ENCODE measurements at regions not wholly inside any gene's neighbourhood (a gene's known extent, or its start where the extent isn't known, plus 50 kb on each side); places are given as distances from the start of the nearest gene placed in this dataset.
"Not testable (repeated sequence)": the region's sequence is repeated elsewhere in the genome, so short reads cannot be mapped to it uniquely, and the experiment has no call there.

- Histone ChIP-seq H3K4me1 (ENCODE audit: insufficient read depth, low read length) (no peaks in the 10 kb centered on the region), H3K9ac (ENCODE audit: low read length) (no peak overlapping the region), H3K4me3 (ENCODE audit: low read depth in 1 of 2, low read length in 2 of 2) (no peak overlapping the region), H3K9me3 (ENCODE audit: low read length) (no peaks in the 10 kb centered on the region), H3K27ac (ENCODE audit: low read depth, low read length) (no peak overlapping the region), H3K36me3 (ENCODE audit: insufficient read depth, low read length) (no peaks in the 10 kb centered on the region), H3K27me3 (ENCODE audit: control insufficient read depth in 1 of 2, insufficient read depth in 2 of 2, low read length in 2 of 2) (no peaks in the 10 kb centered on the region)
Observed at GRCh38 chr13:23119131-23119530, 61.6 kb upstream of the SGCG start.

GRCh38 chr13:23127540-23127939 lies 53.2 kb upstream of the SGCG start:
- H3K9ac ChIP-seq (ENCODE audit: low read length); H3K9me3 ChIP-seq (ENCODE audit: low read length); H3K4me3 ChIP-seq (ENCODE audit: low read depth in 1 of 2, low read length in 2 of 2); H3K27ac ChIP-seq (ENCODE audit: low read depth, low read length); H3K27me3 ChIP-seq (ENCODE audit: control insufficient read depth in 1 of 2, insufficient read depth in 2 of 2, low read length in 2 of 2); H3K36me3 ChIP-seq (ENCODE audit: insufficient read depth, low read length); H3K4me1 ChIP-seq (ENCODE audit: insufficient read depth, low read length): not testable (repeated sequence)

GRCh38 chr13:23129331-23129730 lies 51.4 kb upstream of the SGCG start:
- no peaks in the 10 kb centered on the region for H3K9me3 ChIP-seq (ENCODE audit: low read length)
- no peaks in the 10 kb centered on the region for H3K27me3 ChIP-seq (ENCODE audit: control insufficient read depth in 1 of 2, insufficient read depth in 2 of 2, low read length in 2 of 2)
- H3K4me1 ChIP-seq (ENCODE audit: insufficient read depth, low read length), result no peaks in the 10 kb centered on the region
- no peak overlapping the region for H3K4me3 ChIP-seq (ENCODE audit: low read depth in 1 of 2, low read length in 2 of 2)
- H3K9ac ChIP-seq (ENCODE audit: low read length), result no peak overlapping the region
- no peaks in the 10 kb centered on the region for H3K36me3 ChIP-seq (ENCODE audit: insufficient read depth, low read length)
- H3K27ac ChIP-seq (ENCODE audit: low read depth, low read length), result no peak overlapping the region

All from muscle layer of colon (tissue), 2 donors.